DND-41 (cell line): ENCODE measurements at regions not wholly inside any gene's neighbourhood (a gene's known extent, or its start where the extent isn't known, plus 50 kb on each side); places are given as distances from the start of the nearest gene placed in this dataset.

Experiments
- ATAC-seq: fragments of 200-7000 bp; cut with Tn5 transposase; 3 replicates; pipeline ENCODE4 v1.9.1; 2021; ENCODE audit warnings: low read depth; ENCODE audit not compliant: insufficient read depth
- DNase-seq: peaks from one replicate; pipeline ENCODE4 v3.0.0-alpha.2; 2020
- H2AFZ ChIP-seq: 2 replicates; pipeline ENCODE4 v1.6.0; 2012; ENCODE audit warnings: low read depth, low read length
- H3K27ac ChIP-seq: 2 replicates; pipeline ENCODE4 v1.5.1; 2012; ENCODE audit warnings: low read length, inconsistent platforms
- H3K27me3 ChIP-seq: fragments of 200-600 bp; sonication (generic); 2 replicates; pipeline ENCODE4 v1.6.0; 2012; ENCODE audit warnings: low read length, mild to moderate bottlenecking, inconsistent platforms; ENCODE audit not compliant: insufficient read depth, poor library complexity
- H3K36me3 ChIP-seq: 2 replicates; pipeline ENCODE4 v1.5.1; 2012; ENCODE audit warnings: low read length, inconsistent platforms; ENCODE audit not compliant: insufficient read depth
- H3K4me1 ChIP-seq: 2 replicates; pipeline ENCODE4 v1.5.1; 2012; ENCODE audit warnings: mild to moderate bottlenecking, low read length; ENCODE audit not compliant: insufficient read depth
- H3K4me2 ChIP-seq: 2 replicates; pipeline ENCODE4 v1.6.0; 2012; ENCODE audit warnings: mild to moderate bottlenecking, moderate library complexity, low read length, inconsistent platforms; ENCODE audit not compliant: insufficient read depth
- H3K4me3 ChIP-seq, 2 experiments: fragments of 200-600 bp in 1 of 2; shearing (Covaris generic) in 1 of 2; 2 replicates each; pipeline ENCODE4 v1.5.1; 2012 to 2016; ENCODE audit warnings: inconsistent platforms in 2 of 2, low read length in 2 of 2, mild to moderate bottlenecking in 2 of 2, low read depth in 1 of 2, moderate library complexity in 1 of 2
- H3K79me2 ChIP-seq: 2 replicates; pipeline ENCODE4 v1.6.0; 2012; ENCODE audit warnings: low read length, inconsistent platforms; ENCODE audit not compliant: insufficient read depth
- H3K9ac ChIP-seq: 2 replicates; pipeline ENCODE4 v1.6.0; 2012; ENCODE audit warnings: low read depth, mild to moderate bottlenecking, inconsistent platforms, low read length, moderate library complexity
- H3K9me3 ChIP-seq: 2 replicates; pipeline ENCODE4 v1.5.1; 2012; ENCODE audit warnings: low read length, moderate library complexity, mild to moderate bottlenecking, inconsistent platforms; ENCODE audit not compliant: insufficient read depth, severe bottlenecking
- H4K20me1 ChIP-seq: 2 replicates; pipeline ENCODE4 v1.6.0; 2012; ENCODE audit warnings: low read length; ENCODE audit not compliant: insufficient read depth
- CTCF ChIP-seq: IDR thresholded peaks from 2 replicates; pipeline ENCODE4 v1.5.1; 2012; ENCODE audit warnings: borderline replicate concordance, low read length, moderate library complexity, mild to moderate bottlenecking; ENCODE audit not compliant: poor library complexity, severe bottlenecking; ENCODE audit errors: extremely low read depth
- EZH2 ChIP-seq: IDR thresholded peaks from 3 replicates; pipeline ENCODE4 v1.6.1; 2012; ENCODE audit warnings: borderline replicate concordance, low read depth, mild to moderate bottlenecking, moderate library complexity, low read length, inconsistent platforms; ENCODE audit not compliant: severe bottlenecking

- no peak for DNase-seq
- Histone ChIP-seq H3K27ac (no peak overlapping the region), H3K4me3 (no peak overlapping the region), H3K4me2 (no peak overlapping the region), H3K79me2 (no peaks in the 10 kb centered on the region), H2AFZ (no peak overlapping the region), H3K9ac (no peak overlapping the region), H3K27me3 (no peaks in the 10 kb centered on the region), H3K36me3 (no peaks in the 10 kb centered on the region), H3K4me1 (no peaks in the 10 kb centered on the region), H4K20me1 (no peaks in the 10 kb centered on the region), H3K9me3 (no peaks in the 10 kb centered on the region)
- TF ChIP-seq EZH2 (no peak), CTCF (no peak)
- no peak for ATAC-seq
Measured at GRCh38 chrX:20394451-20394850, 127.7 kb upstream of the RPS6KA3 start.

DNA sequence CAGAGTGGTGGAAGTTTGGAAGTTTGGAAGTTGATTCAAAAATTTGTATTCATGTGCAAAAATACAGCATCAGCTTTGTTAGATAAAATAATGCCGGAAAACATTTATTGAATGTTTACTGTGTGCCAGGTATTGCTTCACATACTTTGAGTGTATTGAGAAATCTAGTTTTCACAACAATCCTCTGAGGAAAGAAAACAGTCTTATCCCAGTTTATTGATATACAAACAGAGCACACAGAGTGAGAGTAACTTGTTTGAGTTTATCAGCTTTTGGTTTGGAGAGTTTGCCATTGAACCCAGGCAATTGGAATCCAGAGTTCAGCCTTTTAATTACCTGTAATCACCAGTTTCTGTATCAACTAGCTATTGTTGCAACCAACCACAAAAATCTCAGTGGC, 127.2 kb upstream of the RPS6KA3 start:
- no peak for ATAC-seq
- no peak overlapping the region for H3K4me2 ChIP-seq
- TF ChIP-seq EZH2 (no peak), CTCF (no peak)
- no peaks in the 10 kb centered on the region for H3K27me3 ChIP-seq
- H4K20me1 ChIP-seq: no peaks in the 10 kb centered on the region
- no peak overlapping the region for H3K9ac ChIP-seq
- no peaks in the 10 kb centered on the region for H3K4me1 ChIP-seq
- DNase-seq: no peak
- no peak overlapping the region for H3K27ac ChIP-seq
- H2AFZ ChIP-seq: no peak overlapping the region
- H3K36me3 ChIP-seq: no peaks in the 10 kb centered on the region
- no peak overlapping the region for H3K4me3 ChIP-seq
- H3K9me3 ChIP-seq: no peaks in the 10 kb centered on the region
- H3K79me2 ChIP-seq: no peaks in the 10 kb centered on the region

GRCh38 chrX:20388594-20388993, 121.9 kb upstream of the RPS6KA3 start:
- H3K4me2 ChIP-seq: no peak overlapping the region
- no peak overlapping the region for H2AFZ ChIP-seq
- H3K4me1 ChIP-seq: no peaks in the 10 kb centered on the region
- TF ChIP-seq CTCF: no peak
- TF ChIP-seq EZH2: no peak
- no peaks in the 10 kb centered on the region for H3K9me3 ChIP-seq
- no peaks in the 10 kb centered on the region for H4K20me1 ChIP-seq
- H3K4me3 ChIP-seq: no peak overlapping the region
- ATAC-seq (no peak), DNase-seq (no peak)
- no peak overlapping the region for H3K27ac ChIP-seq
- no peaks in the 10 kb centered on the region for H3K36me3 ChIP-seq
- H3K27me3 ChIP-seq: no peaks in the 10 kb centered on the region
- H3K9ac ChIP-seq: no peak overlapping the region
- H3K79me2 ChIP-seq: no peaks in the 10 kb centered on the region

GRCh38 chrX:20383477-20383876, 116.8 kb upstream of the RPS6KA3 start:
- H3K79me2 ChIP-seq: no peaks in the 10 kb centered on the region
- H3K4me3 ChIP-seq: no peak overlapping the region
- H3K27me3 ChIP-seq: no peaks in the 10 kb centered on the region
- DNase-seq (no peak), ATAC-seq (no peak)
- H3K4me2 ChIP-seq: no peak overlapping the region
- H2AFZ ChIP-seq: no peak overlapping the region
- TF ChIP-seq EZH2 (no peak), CTCF (no peak)
- H3K9ac ChIP-seq: no peak overlapping the region
- H3K9me3 ChIP-seq: no peaks in the 10 kb centered on the region
- H3K27ac ChIP-seq: no peak overlapping the region
- H3K36me3 ChIP-seq: no peaks in the 10 kb centered on the region
- H4K20me1 ChIP-seq: no peaks in the 10 kb centered on the region
- peaks cover 3% of the 10 kb centered on the region; the same call in 1 of the 2 replicates for H3K4me1 ChIP-seq
